A549 (cell line): ENCODE measurements at regions not wholly inside any gene's neighbourhood (a gene's known extent, or its start where the extent isn't known, plus 50 kb on each side); places are given as distances from the start of the nearest gene placed in this dataset.

ENCODE experiments used
- ATAC-seq, 2 experiments: fragments of 200-7000 bp in 1 of 2; fragments of >200 bp in 1 of 2; cut with Nextera tagmentation in 1 of 2; cut with Tn5 transposase in 1 of 2; 3 replicates each; pipeline versions ENCODE4 v1.8.0 to v1.9.1; 2018 to 2020; ENCODE audit warnings: mild to moderate bottlenecking in 1 of 2, moderate library complexity in 1 of 2
- CTCF ChIA-PET: fragments of 300-600 bp; sonication (Branson Sonifier 250); formaldehyde crosslinking; extraction: SDS; loops from one replicate; lab custom pipeline; 2021; ENCODE audit warnings: antibody characterized with exemption, inconsistent platforms; lab: Yijun Ruan, JAX
- POLR2A ChIA-PET: fragments of 350-600 bp; formaldehyde crosslinking; extraction: SDS; loops from one replicate; lab custom pipeline; 2021; ENCODE audit warnings: antibody characterized with exemption, inconsistent platforms; lab: Yijun Ruan, JAX
- DNase-seq, 2 experiments: peaks; one replicate each; pipeline versions ENCODE4 v3.0.0 to v3.0.0-alpha.2; 2011 to 2016; ENCODE audit warnings: low read depth in 1 of 2, low spot score in 1 of 2
- FAIRE-seq: peaks from 2 replicates; lab custom pipeline; 2011; peaks lifted over from hg19 to GRCh38; lab: Jason Lieb, UNC
- H3K27ac ChIP-seq, 2 experiments: fragments of >200 bp; sonication (Bioruptor Twin); formaldehyde crosslinking; 3 replicates each; pipeline ENCODE4 v1.5.1; 2016 to 2017
- H3K4me1 ChIP-seq: fragments of >200 bp; sonication (Bioruptor Twin); formaldehyde crosslinking; 3 replicates; pipeline ENCODE4 v1.6.1; 2016
- H3K4me2 ChIP-seq: fragments of >200 bp; sonication (Bioruptor Twin); formaldehyde crosslinking; 3 replicates; pipeline ENCODE4 v1.6.1; 2016
- H3K4me3 ChIP-seq: fragments of >200 bp; sonication (Bioruptor Twin); formaldehyde crosslinking; 3 replicates; pipeline ENCODE4 v1.5.1; 2016
- H3K9me3 ChIP-seq: fragments of >200 bp; sonication (Bioruptor Twin); formaldehyde crosslinking; 3 replicates; pipeline ENCODE4 v1.6.1; 2016
- CEBPB ChIP-seq, 2 experiments: fragments of >200 bp in 1 of 2; sonication (Bioruptor Twin) in 1 of 2; formaldehyde crosslinking in 1 of 2; IDR thresholded peaks; 2 replicates each; pipeline ENCODE4 v1.6.1; 2012 to 2016
- CHD2 ChIP-seq: fragments of 150-350 bp; IDR thresholded peaks from 2 replicates; pipeline ENCODE4 v1.6.1; 2014; ENCODE audit warnings: low read length; ENCODE audit not compliant: partially characterized antibody
- CHD4 ChIP-seq: fragments of 200-600 bp; sonication (generic); IDR thresholded peaks from 2 replicates; pipeline ENCODE4 v1.6.1; 2016; ENCODE audit warnings: antibody characterized with exemption, mild to moderate bottlenecking, borderline replicate concordance
- ELK1 ChIP-seq: fragments of 150-350 bp; IDR thresholded peaks from 2 replicates; pipeline ENCODE4 v1.6.1; 2014; ENCODE audit warnings: low read depth, mild to moderate bottlenecking, low read length
- ESRRA ChIP-seq: fragments of 150-350 bp; IDR thresholded peaks from 2 replicates; pipeline ENCODE4 v1.6.1; 2014; ENCODE audit warnings: mild to moderate bottlenecking, low read length, borderline replicate concordance
- FOSB ChIP-seq: fragments of 250-450 bp; sonication (Bioruptor Pico); IDR thresholded peaks from 2 replicates; pipeline ENCODE4 v1.5.0; 2020; ENCODE audit warnings: mild to moderate bottlenecking, moderate library complexity
- HDAC2 ChIP-seq: fragments of 200-600 bp; sonication (generic); IDR thresholded peaks from 2 replicates; pipeline ENCODE4 v1.6.1; 2016
- HEYL ChIP-seq: fragments of 250-450 bp; sonication (Bioruptor Pico); IDR thresholded peaks from 2 replicates; pipeline ENCODE4 v1.8.0; 2021; ENCODE audit warnings: mild to moderate bottlenecking, moderate library complexity
- HOXA7 ChIP-seq: fragments of 250-450 bp; sonication (Bioruptor Pico); IDR thresholded peaks from 2 replicates; pipeline ENCODE4 v1.5.0; 2020; ENCODE audit warnings: mild to moderate bottlenecking, moderate library complexity
- HOXB5 ChIP-seq: fragments of 250-450 bp; sonication (Bioruptor Pico); IDR thresholded peaks from 2 replicates; pipeline ENCODE4 v1.5.0; 2020; ENCODE audit warnings: mild to moderate bottlenecking, moderate library complexity
- MAFK ChIP-seq: fragments of 450-650 bp; IDR thresholded peaks from 2 replicates; pipeline ENCODE4 v1.6.1; 2014; ENCODE audit not compliant: partially characterized antibody
- MAZ ChIP-seq: fragments of 150-350 bp; IDR thresholded peaks from 2 replicates; pipeline ENCODE4 v1.6.1; 2014; ENCODE audit warnings: antibody characterized with exemption, low read depth, low read length, borderline replicate concordance
- NFE2L2 ChIP-seq: fragments of 150-350 bp; conservative IDR thresholded peaks from 2 replicates; pipeline ENCODE4 v1.6.1; 2014; ENCODE audit warnings: low read length
- NPAS2 ChIP-seq: fragments of 250-450 bp; sonication (Bioruptor Pico); IDR thresholded peaks from 2 replicates; pipeline ENCODE4 v1.8.0; 2022; ENCODE audit warnings: mild to moderate bottlenecking, moderate library complexity, borderline replicate concordance
- NR3C1 ChIP-seq: fragments of >200 bp; sonication (Bioruptor Twin); formaldehyde crosslinking; IDR thresholded peaks from 3 replicates; pipeline ENCODE4 v1.6.1; 2017
- PBX3 ChIP-seq: IDR thresholded peaks from 2 replicates; pipeline ENCODE4 v1.6.1; 2012
- PHF8 ChIP-seq: fragments of 200-600 bp; sonication (generic); IDR thresholded peaks from 2 replicates; pipeline ENCODE4 v1.6.1; 2016; ENCODE audit warnings: low read depth, mild to moderate bottlenecking, antibody characterized with exemption, moderate library complexity, borderline replicate concordance
- POLR2A ChIP-seq: IDR thresholded peaks from 2 replicates; pipeline ENCODE4 v1.6.1; 2012; ENCODE audit warnings: mild to moderate bottlenecking, low read length
- POLR2AphosphoS2 ChIP-seq: conservative IDR thresholded peaks from 2 replicates; pipeline ENCODE4 v1.6.1; 2012; ENCODE audit warnings: low read length, improper control_type of control experiment, inconsistent platforms
- RARB ChIP-seq: fragments of 250-450 bp; sonication (Bioruptor Pico); IDR thresholded peaks from 2 replicates; pipeline ENCODE4 v1.8.0; 2021; ENCODE audit warnings: mild to moderate bottlenecking, moderate library complexity
- RCOR1 ChIP-seq: fragments of 150-350 bp; IDR thresholded peaks from 2 replicates; pipeline ENCODE4 v1.6.1; 2014; ENCODE audit warnings: antibody characterized with exemption, low read length, low read depth
- SMC3 ChIP-seq: fragments of >200 bp; sonication (Bioruptor Twin); formaldehyde crosslinking; IDR thresholded peaks from 3 replicates; pipeline ENCODE4 v1.6.1; 2018; ENCODE audit warnings: inconsistent platforms
- SREBF2 ChIP-seq: fragments of 450-650 bp; IDR thresholded peaks from 2 replicates; pipeline ENCODE4 v1.6.1; 2014; ENCODE audit warnings: mild to moderate bottlenecking, moderate library complexity
- ZC3H11A ChIP-seq: fragments of 450-650 bp; IDR thresholded peaks from 2 replicates; pipeline ENCODE4 v1.6.1; 2014; ENCODE audit warnings: antibody characterized with exemption, mild to moderate bottlenecking
- ZNF302 ChIP-seq: fragments of 250-450 bp; sonication (Bioruptor Pico); IDR thresholded peaks from 2 replicates; pipeline ENCODE4 v1.9.0; 2021; ENCODE audit warnings: inconsistent platforms, mild to moderate bottlenecking, moderate library complexity
- ZSCAN20 ChIP-seq: fragments of 250-450 bp; sonication (Bioruptor Pico); IDR thresholded peaks from 2 replicates; pipeline ENCODE4 v1.8.0; 2022; ENCODE audit warnings: mild to moderate bottlenecking, moderate library complexity
- WGBS: methylation state at CpG from one replicate; pipeline ENCODE4 v1.1.6; 2017; ENCODE audit errors: missing lambda C conversion rate; 5-methylcytosine and 5-hydroxymethylcytosine counted together
- TF ChIP-seq, protein P1 (sequence below): IDR thresholded peaks from 2 replicates; pipeline ENCODE4 v1.6.1; 2012
- TF ChIP-seq, protein P2 (sequence below): fragments of 450-650 bp; IDR thresholded peaks from 2 replicates; pipeline ENCODE4 v1.6.1; 2014; ENCODE audit warnings: antibody characterized with exemption
- TF ChIP-seq, protein P3 (sequence below): fragments of >200 bp; sonication (Bioruptor Twin); formaldehyde crosslinking; IDR thresholded peaks from 2 replicates; pipeline ENCODE4 v1.6.1; 2016

DNA sequence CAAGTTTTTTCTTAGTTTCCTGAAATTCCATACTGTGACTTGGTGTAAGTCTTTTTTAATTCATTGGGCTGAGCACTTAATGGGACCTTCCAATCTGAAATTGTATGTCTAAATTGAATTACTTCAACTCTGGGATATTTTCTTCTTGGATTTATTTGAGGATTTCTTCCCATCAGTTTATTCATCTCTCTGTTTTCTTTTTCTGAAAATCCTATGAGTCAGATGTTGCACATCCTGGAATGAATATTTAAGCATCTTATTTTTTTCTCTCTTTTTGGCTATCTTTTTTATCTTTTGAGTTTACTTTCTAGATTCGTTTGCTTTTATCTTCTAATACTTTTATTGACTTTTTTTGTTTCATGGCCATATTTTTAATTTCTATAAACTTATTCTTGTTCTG is 55.4 kb upstream of the ACYP2 start:
- H3K27ac ChIP-seq, result no peak overlapping the region
- DNase-seq (no peak), FAIRE-seq (no peak), ATAC-seq (no peak)
- no peaks in the 10 kb centered on the region for H3K4me1 ChIP-seq
- ChIA-PET POLR2A (no interaction called here), CTCF (no interaction called here)
- no peaks in the 10 kb centered on the region for H3K9me3 ChIP-seq
- no peak overlapping the region for H3K4me2 ChIP-seq
- TF ChIP-seq, protein P1, sequence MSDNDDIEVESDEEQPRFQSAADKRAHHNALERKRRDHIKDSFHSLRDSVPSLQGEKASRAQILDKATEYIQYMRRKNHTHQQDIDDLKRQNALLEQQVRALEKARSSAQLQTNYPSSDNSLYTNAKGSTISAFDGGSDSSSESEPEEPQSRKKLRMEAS, result no peak
- TF ChIP-seq MAFK (no peak), SREBF2 (no peak), ZC3H11A (no peak), ZNF302 (CRISPR knock-in tag) (no peak), RARB (CRISPR knock-in tag) (no peak), PHF8 (no peak), RCOR1 (no peak), CEBPB (IDR thresholded peaks at IDR 0.05) (no peak), FOSB (CRISPR knock-in tag) (no peak), NPAS2 (CRISPR knock-in tag) (no peak), NFE2L2 (no peak)
- TF ChIP-seq, protein P2, sequence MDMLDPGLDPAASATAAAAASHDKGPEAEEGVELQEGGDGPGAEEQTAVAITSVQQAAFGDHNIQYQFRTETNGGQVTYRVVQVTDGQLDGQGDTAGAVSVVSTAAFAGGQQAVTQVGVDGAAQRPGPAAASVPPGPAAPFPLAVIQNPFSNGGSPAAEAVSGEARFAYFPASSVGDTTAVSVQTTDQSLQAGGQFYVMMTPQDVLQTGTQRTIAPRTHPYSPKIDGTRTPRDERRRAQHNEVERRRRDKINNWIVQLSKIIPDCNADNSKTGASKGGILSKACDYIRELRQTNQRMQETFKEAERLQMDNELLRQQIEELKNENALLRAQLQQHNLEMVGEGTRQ, result no peak
- TF ChIP-seq, protein P3, sequence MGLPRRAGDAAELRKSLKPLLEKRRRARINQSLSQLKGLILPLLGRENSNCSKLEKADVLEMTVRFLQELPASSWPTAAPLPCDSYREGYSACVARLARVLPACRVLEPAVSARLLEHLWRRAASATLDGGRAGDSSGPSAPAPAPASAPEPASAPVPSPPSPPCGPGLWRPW, result no peak
- H3K4me3 ChIP-seq, result no peak overlapping the region
- 21% methylated on average over 1 of the region's 1 CpG for WGBS

- ChIA-PET POLR2A (no interaction called here), CTCF (no interaction called here)
- ATAC-seq, result no peak
- H3K4me1 ChIP-seq, result no peaks in the 10 kb centered on the region
- H3K9me3 ChIP-seq, result no peaks in the 10 kb centered on the region
- WGBS, result 96% methylated on average over 3 of the region's 3 CpGs
- TF ChIP-seq POLR2AphosphoS2 (no peak), PBX3 (no peak), NR3C1 (no peak), ESRRA (no peak), CEBPB (IDR thresholded peaks at IDR 0.05) (no peak), POLR2A (no peak), CHD2 (no peak), PHF8 (no peak)
- no peak overlapping the region for H3K4me2 ChIP-seq
- no peak for DNase-seq
- no peak overlapping the region for H3K27ac ChIP-seq
- FAIRE-seq, result no peak
- no peak overlapping the region for H3K4me3 ChIP-seq
Measured at GRCh38 chr2:54059504-54059903, 55.9 kb upstream of the ACYP2 start.

DNA sequence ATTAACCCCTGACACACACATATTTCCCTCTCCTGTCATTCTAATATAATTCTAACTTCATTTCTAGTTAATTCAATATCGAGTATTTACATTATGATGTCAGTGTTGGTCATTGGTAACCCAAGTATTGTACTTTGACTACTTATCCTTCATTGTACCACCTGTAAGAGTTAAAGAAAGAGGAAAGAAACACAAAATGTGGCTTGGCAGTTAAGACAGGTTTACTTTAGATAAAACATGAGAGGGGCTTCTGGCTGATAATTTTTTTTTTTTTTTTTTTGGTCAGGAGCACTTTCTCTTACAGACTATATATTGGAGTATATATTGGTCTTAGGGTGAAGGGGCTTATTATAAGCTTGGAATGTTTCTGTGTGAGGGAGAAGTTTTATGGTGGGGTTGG is 57.0 kb upstream of the ACYP2 start:
- Histone ChIP-seq H3K4me3 (no peak overlapping the region), H3K27ac (no peak overlapping the region), H3K4me2 (no peak overlapping the region), H3K4me1 (no peaks in the 10 kb centered on the region), H3K9me3 (no peaks in the 10 kb centered on the region)
- no peak for TF ChIP-seq MAZ
- TF ChIP-seq ELK1, result no peak
- TF ChIP-seq CHD2, result no peak
- no peak for TF ChIP-seq HOXA7 (CRISPR knock-in tag)
- TF ChIP-seq PBX3, result no peak
- no peak for TF ChIP-seq ZSCAN20 (CRISPR knock-in tag)
- no peak for TF ChIP-seq HDAC2
- no peak for TF ChIP-seq NR3C1
- no peak for TF ChIP-seq HOXB5 (CRISPR knock-in tag)
- no peak for TF ChIP-seq CEBPB (IDR thresholded peaks at IDR 0.05)
- no peak for TF ChIP-seq NPAS2 (CRISPR knock-in tag)
- no peak for TF ChIP-seq HEYL
- TF ChIP-seq SMC3, result no peak
- TF ChIP-seq, protein P3, result no peak
- no peak for TF ChIP-seq CHD4
- DNase-seq (no peak), ATAC-seq (no peak), FAIRE-seq (no peak)
- CTCF ChIA-PET, result no interaction called here
- POLR2A ChIA-PET, result no interaction called here
- 5% methylated on average over 1 of the region's 1 CpG for WGBS
